ENCODE measurements at regions not wholly inside any gene's neighbourhood (a gene's known extent, or its start where the extent isn't known, plus 50 kb on each side); places are given as distances from the start of the nearest gene placed in this dataset.

GRCh38 chr6:166045860-166046200 is 121.8 kb downstream of the TBXT start:
- Mint-ChIP-seq H3K27me3 (ENCODE audit: unreplicated experiment) (peaks cover 2% of the 10 kb centered on the region), H3K27ac (ENCODE audit: unreplicated experiment) (no peak overlapping the region), H3K4me3 (ENCODE audit: unreplicated experiment) (no peak overlapping the region), H3K36me3 (ENCODE audit: low read depth, unreplicated experiment) (peaks cover 8% of the 10 kb centered on the region), H3K4me1 (ENCODE audit: unreplicated experiment) (peaks cover 17% of the 10 kb centered on the region), H3K9me3 (ENCODE audit: unreplicated experiment) (no peaks in the 10 kb centered on the region)
- no peak for DNase-seq (ENCODE audit: low spot score)
- TF ChIP-seq CTCF (IDR thresholded peaks at IDR 0.05; ENCODE audit: unreplicated experiment) = no peak

DNA sequence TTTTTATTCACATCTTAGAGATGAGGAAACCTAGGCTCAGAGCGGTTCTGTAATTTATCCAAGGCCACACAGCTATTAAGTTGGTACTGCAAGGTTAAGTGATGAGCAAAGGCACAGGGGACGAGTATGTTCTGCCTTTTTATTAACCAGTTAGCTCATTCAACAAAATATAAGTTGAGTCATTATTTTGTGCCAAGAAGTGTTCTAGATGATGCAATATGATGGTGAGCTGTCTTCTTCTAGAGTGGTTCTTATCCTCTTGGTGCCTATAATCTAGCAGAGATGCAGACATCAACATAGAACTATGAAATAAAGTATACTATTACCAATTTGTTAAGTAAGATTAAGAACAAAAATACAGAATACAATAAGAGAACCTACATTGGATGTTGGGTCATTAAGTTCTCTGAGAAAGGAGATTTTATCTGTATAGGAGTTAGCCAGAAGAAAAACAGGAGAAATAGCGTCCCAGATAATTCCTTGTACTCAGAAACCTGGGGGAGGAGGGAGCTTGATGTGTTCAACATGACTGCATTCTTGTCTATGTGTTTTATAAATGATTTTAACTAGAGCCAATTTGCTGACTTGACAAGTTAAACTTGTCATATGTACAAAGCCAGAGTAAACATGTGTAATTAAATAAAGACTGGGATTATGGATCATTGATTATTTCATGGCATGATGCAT is 122.3 kb downstream of the TBXT start:
- Mint-ChIP-seq H3K4me3 (ENCODE audit: unreplicated experiment) (no peak overlapping the region), H3K36me3 (ENCODE audit: low read depth, unreplicated experiment) (peaks cover 5% of the 10 kb centered on the region), H3K4me1 (ENCODE audit: unreplicated experiment) (peaks cover 22% of the 10 kb centered on the region), H3K27me3 (ENCODE audit: unreplicated experiment) (peaks cover 2% of the 10 kb centered on the region), H3K27ac (ENCODE audit: unreplicated experiment) (no peak overlapping the region), H3K9me3 (ENCODE audit: unreplicated experiment) (no peaks in the 10 kb centered on the region)
- no peak for DNase-seq (ENCODE audit: low spot score)
- TF ChIP-seq CTCF (IDR thresholded peaks at IDR 0.05; ENCODE audit: unreplicated experiment) = no peak

GRCh38 chr6:166041277-166041676 is 126.4 kb downstream of the TBXT start:
- H3K9me3 Mint-ChIP-seq (ENCODE audit: unreplicated experiment) = no peaks in the 10 kb centered on the region

DNA sequence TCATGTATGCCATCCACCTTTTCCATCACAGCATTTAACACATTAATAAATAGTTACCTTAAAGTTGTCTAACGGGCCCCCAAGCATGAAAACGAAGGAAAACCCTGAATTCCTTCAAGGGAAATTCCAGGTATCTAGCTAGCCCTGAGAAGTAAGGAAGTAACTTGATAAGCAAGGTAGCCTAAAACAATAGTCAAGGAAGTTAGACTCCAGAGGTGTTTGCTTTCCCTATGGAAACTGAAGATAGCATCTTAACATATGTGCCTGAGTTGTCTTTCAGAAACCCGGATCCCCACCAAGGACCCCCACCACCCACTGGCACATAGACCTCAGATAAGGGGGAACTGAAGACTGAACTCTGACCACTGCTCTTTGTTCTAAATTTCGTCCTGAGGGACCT is 127.4 kb downstream of the TBXT start:
- H3K27me3 Mint-ChIP-seq (ENCODE audit: unreplicated experiment) = peaks cover 2% of the 10 kb centered on the region
- H3K27ac Mint-ChIP-seq (ENCODE audit: unreplicated experiment) = peak overlapping the region; percentile 96
- H3K4me3 Mint-ChIP-seq (ENCODE audit: unreplicated experiment) = no peak overlapping the region
- H3K4me1 Mint-ChIP-seq (ENCODE audit: unreplicated experiment) = peaks cover 27% of the 10 kb centered on the region
- no peak for TF ChIP-seq CTCF (IDR thresholded peaks at IDR 0.05; ENCODE audit: unreplicated experiment)
- no peaks in the 10 kb centered on the region for H3K9me3 Mint-ChIP-seq (ENCODE audit: unreplicated experiment)
- H3K36me3 Mint-ChIP-seq (ENCODE audit: low read depth, unreplicated experiment) = no peaks in the 10 kb centered on the region
- no peak for DNase-seq (ENCODE audit: low spot score)

More at GRCh38 chr6:166041277-166041676, 126.4 kb downstream of the TBXT start:
- H3K4me3 Mint-ChIP-seq (ENCODE audit: unreplicated experiment) = no peak overlapping the region
- H3K4me1 Mint-ChIP-seq (ENCODE audit: unreplicated experiment) = peaks cover 27% of the 10 kb centered on the region
- DNase-seq (ENCODE audit: low spot score) = no peak
- peaks cover 2% of the 10 kb centered on the region for H3K27me3 Mint-ChIP-seq (ENCODE audit: unreplicated experiment)
- H3K27ac Mint-ChIP-seq (ENCODE audit: unreplicated experiment) = peak overlapping the region; percentile 96
- H3K36me3 Mint-ChIP-seq (ENCODE audit: low read depth, unreplicated experiment) = no peaks in the 10 kb centered on the region
- TF ChIP-seq CTCF (IDR thresholded peaks at IDR 0.05; ENCODE audit: unreplicated experiment) = no peak

DNA sequence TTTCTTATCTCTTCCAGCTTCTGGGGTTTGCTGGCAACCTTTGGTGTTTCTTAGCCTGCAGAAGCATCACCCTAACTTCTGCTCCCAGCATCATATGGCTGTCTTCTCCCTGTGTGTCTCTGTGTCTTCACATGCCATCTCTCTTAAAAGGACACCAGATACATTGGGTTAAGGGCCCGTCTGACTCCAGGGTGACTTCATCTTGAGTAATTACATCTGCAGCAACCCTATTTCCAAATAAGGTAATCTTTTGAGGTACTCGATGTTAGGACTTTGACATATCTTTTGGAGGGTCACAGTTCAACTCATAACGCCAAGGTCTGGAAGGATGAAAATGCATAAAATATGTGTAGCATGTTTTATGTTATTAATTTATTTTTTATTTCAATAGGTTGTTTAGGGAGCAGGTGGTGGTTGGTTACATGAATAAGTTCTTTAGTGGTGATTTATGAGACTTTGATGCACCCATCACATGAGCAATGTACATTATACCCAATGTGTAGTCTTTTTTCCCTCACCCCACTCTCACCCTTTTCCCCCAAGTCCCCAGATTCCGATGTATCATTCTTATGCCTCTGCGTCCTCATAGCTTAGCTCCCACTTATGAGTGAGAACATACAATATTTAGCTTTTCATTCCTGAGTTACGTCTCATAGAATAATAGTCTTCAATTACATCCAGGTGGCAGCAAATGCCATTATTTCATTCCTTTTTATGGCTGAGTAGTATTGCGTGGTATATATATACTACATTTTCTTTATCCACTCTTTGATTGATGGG is 131.1 kb downstream of the TBXT start:
- no peak for TF ChIP-seq CTCF (IDR thresholded peaks at IDR 0.05; ENCODE audit: unreplicated experiment)
- no peaks in the 10 kb centered on the region for H3K27me3 Mint-ChIP-seq (ENCODE audit: unreplicated experiment)
- H3K27ac Mint-ChIP-seq (ENCODE audit: unreplicated experiment) = no peak overlapping the region
- H3K4me1 Mint-ChIP-seq (ENCODE audit: unreplicated experiment) = peaks cover 18% of the 10 kb centered on the region
- DNase-seq (ENCODE audit: low spot score) = no peak
- H3K9me3 Mint-ChIP-seq (ENCODE audit: unreplicated experiment) = no peaks in the 10 kb centered on the region
- no peaks in the 10 kb centered on the region for H3K36me3 Mint-ChIP-seq (ENCODE audit: low read depth, unreplicated experiment)
- H3K4me3 Mint-ChIP-seq (ENCODE audit: unreplicated experiment) = no peak overlapping the region

Data from endothelial cell (in vitro differentiated cells).